ENCODE measurements at regions not wholly inside any gene's neighbourhood (a gene's known extent, or its start where the extent isn't known, plus 50 kb on each side); places are given as distances from the start of the nearest gene placed in this dataset.

DNA sequence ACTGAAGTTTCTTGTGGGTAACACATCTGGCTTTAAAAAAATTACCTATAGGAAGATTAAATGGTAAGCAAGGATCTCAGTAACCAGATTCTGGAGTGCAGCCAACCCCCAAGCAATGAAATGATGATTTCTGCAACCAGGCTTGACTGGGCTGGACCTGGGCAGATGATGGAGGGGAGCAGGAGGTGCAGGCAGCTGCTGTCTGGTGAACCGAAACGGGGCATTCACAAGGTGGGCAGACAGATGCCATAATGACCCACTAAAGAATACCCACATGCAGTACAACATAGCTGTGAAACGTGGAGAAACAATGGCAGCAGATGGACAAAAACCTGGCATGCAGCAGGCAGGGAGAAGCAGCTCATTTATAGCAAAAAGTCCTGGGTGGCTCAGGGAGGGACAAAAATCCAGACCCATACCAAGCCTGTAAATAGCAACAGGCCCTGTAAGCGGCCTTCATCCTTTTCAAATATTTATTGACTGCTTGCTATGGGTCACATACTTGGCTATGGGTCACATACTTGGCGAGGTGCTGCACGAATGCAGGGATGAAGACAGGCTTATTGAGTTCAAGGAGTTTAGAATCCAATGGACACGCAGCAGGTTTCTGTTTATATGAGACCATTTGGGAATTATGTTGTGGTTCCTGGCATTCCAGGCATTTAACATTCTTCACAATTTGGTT lies 244.7 kb downstream of the HRH4 start:
- TF ChIP-seq, protein P1, sequence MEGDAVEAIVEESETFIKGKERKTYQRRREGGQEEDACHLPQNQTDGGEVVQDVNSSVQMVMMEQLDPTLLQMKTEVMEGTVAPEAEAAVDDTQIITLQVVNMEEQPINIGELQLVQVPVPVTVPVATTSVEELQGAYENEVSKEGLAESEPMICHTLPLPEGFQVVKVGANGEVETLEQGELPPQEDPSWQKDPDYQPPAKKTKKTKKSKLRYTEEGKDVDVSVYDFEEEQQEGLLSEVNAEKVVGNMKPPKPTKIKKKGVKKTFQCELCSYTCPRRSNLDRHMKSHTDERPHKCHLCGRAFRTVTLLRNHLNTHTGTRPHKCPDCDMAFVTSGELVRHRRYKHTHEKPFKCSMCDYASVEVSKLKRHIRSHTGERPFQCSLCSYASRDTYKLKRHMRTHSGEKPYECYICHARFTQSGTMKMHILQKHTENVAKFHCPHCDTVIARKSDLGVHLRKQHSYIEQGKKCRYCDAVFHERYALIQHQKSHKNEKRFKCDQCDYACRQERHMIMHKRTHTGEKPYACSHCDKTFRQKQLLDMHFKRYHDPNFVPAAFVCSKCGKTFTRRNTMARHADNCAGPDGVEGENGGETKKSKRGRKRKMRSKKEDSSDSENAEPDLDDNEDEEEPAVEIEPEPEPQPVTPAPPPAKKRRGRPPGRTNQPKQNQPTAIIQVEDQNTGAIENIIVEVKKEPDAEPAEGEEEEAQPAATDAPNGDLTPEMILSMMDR (IDR thresholded peaks at IDR 0.05), result no peak
- TF ChIP-seq EZH2 (IDR thresholded peaks at IDR 0.05; ENCODE audit: borderline replicate concordance, insufficient read depth, low read depth, low read length, poor library complexity, severe bottlenecking), result no peak

All from B cell (primary cell).